Stimulated activated CD8-positive, alpha-beta memory T cell treated with anti-CD3 and anti-CD28 coated beads, Interleukin-7, amount 100 ng/mL, for 48 hours (primary cell): ENCODE measurements at regions not wholly inside any gene's neighbourhood (a gene's known extent, or its start where the extent isn't known, plus 50 kb on each side); places are given as distances from the start of the nearest gene placed in this dataset.
"Not testable (repeated sequence)": the region's sequence is repeated elsewhere in the genome, so short reads cannot be mapped to it uniquely, and the experiment has no call there.

ENCODE experiments used
- DNase-seq, 2 donors: peaks; one replicate each; pipeline ENCODE4 v3.0.0-alpha.2; 2020; ENCODE audit warnings: low read depth in 1 of 2; ENCODE audit errors: extremely low read depth in 1 of 2

DNA sequence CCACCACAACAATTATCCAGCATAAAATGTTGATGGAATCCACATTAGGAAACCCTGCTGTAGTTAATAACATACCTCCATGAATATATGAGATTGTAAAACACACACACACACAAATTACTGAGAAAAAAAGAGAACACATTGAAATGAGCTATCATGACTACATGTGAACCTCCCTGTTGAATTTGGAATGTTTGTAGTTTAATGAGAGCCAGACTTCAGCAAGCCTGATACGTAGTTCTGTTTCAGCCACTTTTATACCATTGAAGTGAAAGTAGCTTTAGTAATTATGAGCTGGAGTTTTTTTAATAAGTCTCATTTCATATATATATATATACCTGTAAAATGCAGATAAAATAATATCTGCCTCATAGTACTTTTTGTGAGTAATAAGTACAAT lies 1146.4 kb downstream of the NAALADL2 start:
- no peak for DNase-seq

DNA sequence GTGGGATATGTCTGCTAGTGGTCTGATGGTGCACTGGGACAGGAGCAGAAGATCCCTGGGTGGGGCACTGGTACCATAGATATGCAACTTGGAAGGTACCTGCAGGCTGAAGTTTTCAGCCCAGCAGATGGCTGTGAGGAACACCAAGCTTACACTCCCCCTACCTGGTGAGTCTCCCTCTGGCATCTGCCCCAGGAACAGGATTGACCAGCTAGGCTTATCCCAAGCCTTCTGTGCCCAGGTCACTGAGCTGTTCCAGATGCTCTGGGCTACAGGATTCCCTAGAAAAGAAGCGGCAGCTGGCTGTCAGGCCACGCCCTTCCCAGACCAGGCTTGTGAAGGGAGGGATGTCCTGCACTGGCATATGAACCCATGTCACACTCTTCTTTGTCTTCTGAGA lies 1130.0 kb downstream of the NAALADL2 start:
- no peak for DNase-seq

DNA sequence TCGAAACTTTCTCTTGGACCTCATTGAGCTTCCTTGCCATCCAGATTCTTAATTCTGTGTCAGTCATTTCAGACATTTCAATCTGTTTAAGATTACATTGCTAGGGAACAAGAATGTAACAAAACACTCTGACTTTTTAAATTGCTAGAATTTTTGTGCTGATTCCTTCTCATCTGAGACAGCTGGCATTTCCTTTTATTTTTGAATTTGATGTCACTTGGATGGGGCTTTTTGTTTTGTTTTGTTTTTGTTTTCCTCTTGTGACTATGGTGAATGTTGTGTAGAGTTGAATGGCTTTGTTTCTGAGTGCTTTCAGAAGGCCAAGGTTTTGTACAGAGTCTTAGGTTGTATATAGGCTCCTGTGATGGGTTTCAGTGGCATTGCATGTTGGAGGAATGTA lies 1129.3 kb downstream of the NAALADL2 start:
- no peak for DNase-seq

- DNase-seq, result no peak
Observed at GRCh38 chr3:175985781-175986180, 1126.6 kb downstream of the NAALADL2 start.

GRCh38 chr3:175983379-175983778 lies 1124.2 kb downstream of the NAALADL2 start:
- no peak for DNase-seq

DNA sequence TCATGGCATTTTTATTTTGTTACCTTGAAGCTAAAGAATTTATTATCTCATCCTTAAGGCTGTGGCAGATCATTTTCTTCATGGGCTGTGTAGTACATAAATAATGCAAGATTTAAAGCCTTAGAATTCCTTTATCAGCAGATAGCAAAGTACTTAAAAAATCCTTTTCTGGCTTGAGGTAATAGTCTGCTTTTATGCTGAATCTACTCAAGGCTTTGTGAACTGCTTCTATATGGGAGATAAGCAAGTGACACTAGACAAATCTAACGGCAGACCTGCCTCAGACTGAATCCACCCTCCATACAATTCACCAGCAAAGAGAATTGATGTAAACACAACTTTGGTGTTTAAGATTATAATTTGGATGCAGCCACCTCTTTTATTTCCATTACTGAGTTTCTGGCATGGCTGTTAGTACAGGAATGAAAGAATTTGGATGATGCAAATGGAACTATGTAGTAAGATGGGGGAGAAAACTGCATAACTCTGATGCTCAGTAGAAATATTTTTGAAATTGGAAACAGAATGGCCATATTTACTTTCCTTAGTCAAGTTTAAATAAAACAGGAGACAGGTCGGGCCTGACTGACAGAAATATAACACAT lies 1121.5 kb downstream of the NAALADL2 start:
- no peak for DNase-seq

DNA sequence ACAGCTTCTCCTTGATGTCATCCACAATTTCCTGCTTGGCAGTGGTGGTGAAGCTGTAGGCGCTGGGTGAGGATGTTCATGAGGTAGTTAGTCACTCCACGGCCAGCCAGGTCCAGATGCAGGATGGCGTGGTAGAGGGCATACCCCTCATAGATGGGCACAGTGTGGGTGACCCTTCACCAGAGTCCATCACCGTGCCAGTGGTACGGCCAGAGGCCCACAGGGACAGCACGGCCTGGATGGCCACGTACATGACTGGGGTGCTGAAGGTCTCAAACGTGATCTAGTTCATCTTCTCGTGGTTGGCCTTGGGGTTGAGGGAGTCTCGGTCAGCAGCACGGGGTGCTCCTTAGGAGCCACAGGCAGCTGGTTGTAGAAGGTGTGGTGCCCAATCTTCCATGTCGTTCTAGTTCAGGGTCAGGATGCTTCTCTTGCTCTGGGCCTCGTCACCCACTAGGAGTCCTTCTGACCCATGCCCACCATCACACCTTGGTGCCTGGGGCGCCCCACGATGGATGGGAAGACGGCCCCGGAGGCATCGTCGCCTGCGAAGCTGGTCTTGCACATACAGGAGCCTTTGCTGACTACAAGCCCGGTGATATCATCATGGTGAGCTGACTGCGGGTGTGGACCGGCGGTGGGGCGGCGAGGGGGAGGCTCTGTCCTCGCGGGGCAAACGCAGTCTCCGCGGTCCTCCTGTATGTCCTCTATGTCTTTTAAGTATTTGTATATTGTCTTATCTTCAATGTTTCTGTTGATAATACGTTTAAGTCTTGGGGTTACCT lies 1119.0 kb downstream of the NAALADL2 start:
- no peak for DNase-seq

- DNase-seq, result no peak
Observed at GRCh38 chr3:175969456-175969855, 1110.3 kb downstream of the NAALADL2 start.

- DNase-seq, result no peak
Observed at GRCh38 chr3:175965036-175965435, 1105.9 kb downstream of the NAALADL2 start.

- no peak for DNase-seq
Observed at GRCh38 chr3:175957427-175957826, 1098.3 kb downstream of the NAALADL2 start.

- no peak for DNase-seq
Observed at GRCh38 chr3:175956964-175957363, 1097.8 kb downstream of the NAALADL2 start.

GRCh38 chr3:175951047-175951694 lies 1092.0 kb downstream of the NAALADL2 start:
- DNase-seq, result no peak

DNA sequence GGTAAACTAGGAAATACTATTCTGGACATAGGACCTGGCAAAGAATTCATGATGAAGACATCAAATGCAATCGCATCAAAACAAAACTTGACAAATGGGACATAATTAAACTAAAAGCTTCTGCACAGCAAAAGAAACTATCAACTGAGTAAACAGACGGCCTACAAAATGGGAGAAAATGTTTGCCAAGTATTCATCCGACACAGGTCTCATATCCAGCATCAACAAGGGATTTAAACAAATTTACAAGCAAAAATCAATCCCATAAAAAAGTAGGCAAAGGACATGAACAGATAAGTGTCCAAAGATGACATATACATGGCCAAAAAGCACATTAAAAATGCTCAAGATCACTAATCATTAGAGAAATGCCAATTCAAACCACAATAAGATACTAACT lies 1088.9 kb downstream of the NAALADL2 start:
- no peak for DNase-seq

DNA sequence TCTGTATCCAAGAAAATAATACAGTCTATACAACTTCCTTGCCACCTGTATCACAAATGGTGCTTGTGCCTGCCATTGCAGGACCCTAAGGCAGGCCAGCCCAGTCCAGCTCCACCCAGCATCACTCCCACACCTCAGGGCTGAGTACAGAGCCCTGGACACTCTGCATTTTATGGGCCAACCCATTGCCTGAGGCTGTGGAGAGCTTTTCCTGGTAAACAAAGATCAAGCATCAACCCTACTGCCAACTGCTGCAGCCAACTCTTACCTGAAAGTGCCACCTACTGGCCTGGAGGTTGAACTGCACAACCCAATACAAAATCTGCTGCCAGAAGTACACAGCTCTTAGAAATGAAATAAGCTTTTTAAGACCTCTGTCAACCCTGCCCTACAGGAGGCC lies 1082.2 kb downstream of the NAALADL2 start:
- DNase-seq, result no peak

DNA sequence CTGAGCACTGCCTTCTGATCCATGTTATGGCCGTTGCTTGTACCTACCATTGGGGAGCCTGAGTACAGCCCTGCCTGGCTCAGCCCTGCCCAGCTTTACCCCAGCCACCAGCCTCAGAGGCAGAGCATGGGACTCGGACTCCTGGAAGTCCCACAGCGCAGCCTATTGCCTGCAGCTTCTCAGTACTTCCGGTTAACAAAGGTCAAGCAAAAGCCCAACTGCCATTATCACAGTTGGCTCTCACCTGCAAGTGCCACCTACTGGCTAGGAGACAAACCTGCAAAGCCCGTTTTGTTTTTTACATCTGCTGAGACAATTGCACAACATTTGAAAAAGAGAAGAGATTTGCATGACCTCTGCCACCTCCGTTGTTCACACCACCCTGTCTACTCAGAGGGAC lies 1081.7 kb downstream of the NAALADL2 start:
- DNase-seq, result no peak

- no peak for DNase-seq
Observed at GRCh38 chr3:175940243-175940642, 1081.1 kb downstream of the NAALADL2 start.

DNA sequence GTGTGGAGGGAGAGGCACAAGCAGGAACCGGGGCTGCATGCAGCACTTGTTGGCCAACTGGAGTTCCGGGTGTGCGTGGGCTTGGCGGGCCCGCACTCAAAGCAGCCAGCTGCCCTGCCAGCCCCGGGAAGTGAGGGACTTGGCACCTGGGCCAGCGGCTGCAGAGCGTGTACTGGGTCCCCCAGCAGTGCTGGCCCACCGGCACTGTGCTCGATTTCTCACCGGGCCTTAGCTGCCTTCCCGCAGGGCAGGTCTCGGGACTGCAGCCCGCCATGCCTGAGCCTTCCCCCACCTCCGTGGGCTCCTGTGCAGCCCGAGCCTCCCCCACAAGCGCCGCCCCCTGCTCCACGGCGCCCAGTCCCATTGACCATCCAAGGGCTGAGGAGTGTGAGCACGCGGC lies 1078.2 kb downstream of the NAALADL2 start:
- DNase-seq, result not testable (repeated sequence)

- DNase-seq, result no peak
Observed at GRCh38 chr3:175932586-175932985, 1073.5 kb downstream of the NAALADL2 start.

- DNase-seq, result no peak
Observed at GRCh38 chr3:175919133-175919532, 1060.0 kb downstream of the NAALADL2 start.

- DNase-seq, result no peak
Observed at GRCh38 chr3:175916191-175916934, 1057.2 kb downstream of the NAALADL2 start.

DNA sequence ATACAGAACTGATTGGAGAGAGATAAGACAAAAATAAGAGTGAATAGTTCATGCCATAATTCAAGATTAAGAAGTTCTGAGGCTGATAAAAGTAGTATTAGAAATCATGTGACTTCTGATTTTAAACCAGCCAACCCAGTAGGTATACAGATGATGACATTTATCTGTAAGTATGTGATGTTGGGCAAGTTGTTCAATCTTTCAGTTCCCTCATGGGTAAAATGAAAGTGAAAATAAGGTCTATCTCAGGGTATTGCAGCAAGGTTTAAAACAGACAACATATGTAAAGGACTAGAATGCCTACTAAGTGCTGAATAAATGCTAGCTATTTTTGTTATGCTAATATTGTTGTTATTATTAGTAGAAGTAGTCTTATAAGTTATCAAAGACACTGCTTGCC lies 1055.7 kb downstream of the NAALADL2 start:
- no peak for DNase-seq
